Psoas muscle (tissue), 7 donors: ENCODE measurements at regions not wholly inside any gene's neighbourhood (a gene's known extent, or its start where the extent isn't known, plus 50 kb on each side); places are given as distances from the start of the nearest gene placed in this dataset.

Experiments used
- ATAC-seq, 4 donors: fragments of 200-7000 bp; cut with Tn5 transposase; one replicate each; pipeline ENCODE4 v1.9.1; 2020; ENCODE audit warnings: moderate library complexity in 3 of 4, mild to moderate bottlenecking in 2 of 4
- DNase-seq, 2 donors: peaks; one replicate each; pipeline ENCODE4 v3.0.0-alpha.2; 2020
- H3K27ac ChIP-seq: fragments of 200-600 bp; one replicate; pipeline ENCODE4 v1.8.0; 2022
- H3K27me3 ChIP-seq, 3 donors: fragments of 200-600 bp in 1 of 3; one replicate each; pipeline versions ENCODE4 v1.6.1 to v1.8.0; 2013 to 2022; ENCODE audit warnings: low read length in 2 of 3, mild to moderate bottlenecking in 2 of 3, moderate library complexity in 1 of 3; ENCODE audit not compliant: insufficient read depth in 3 of 3
- H3K36me3 ChIP-seq, 2 donors: fragments of 200-600 bp in 1 of 2; one replicate each; pipeline versions ENCODE4 v1.6.1 to v1.8.0; 2013 to 2022; ENCODE audit warnings: low read depth in 1 of 2, mild to moderate bottlenecking in 1 of 2, moderate library complexity in 1 of 2; ENCODE audit not compliant: insufficient read depth in 1 of 2
- H3K4me1 ChIP-seq: fragments of 200-600 bp; one replicate; pipeline ENCODE4 v1.8.0; 2022
- H3K4me3 ChIP-seq: fragments of 200-600 bp; one replicate; pipeline ENCODE4 v1.8.0; 2022; ENCODE audit warnings: mild to moderate bottlenecking
- H3K9me3 ChIP-seq: fragments of 200-600 bp; one replicate; pipeline ENCODE4 v1.8.0; 2022
- WGBS, 3 donors: extraction: QIAGEN DNeasy Blood & Tissue Kit; methylation state at CpG; one replicate each; pipeline versions ENCODE4 v1.1.6 to v1.1.7; 2013; 5-methylcytosine and 5-hydroxymethylcytosine counted together
- intact Hi-C, 2 donors: fragments of 100-400 bp; cut with DNase I; formaldehyde crosslinking; loops; one replicate each; pipeline versions ENCODE4 v1.11.0 to v1.14.2; 2022
- TF ChIP-seq, protein P1 (sequence below): fragments of 200-600 bp; IDR thresholded peaks from one replicate; pipeline ENCODE4 v1.8.0; 2022; ENCODE audit warnings: antibody characterized with exemption
- donor health status: healthy with polysubstance abuse.
- donor health status: DM: no; HTN: no; CAD: no; lungs with moderate emphysema.
- donor health status: Bipolar disorder and iron deficiency.
- donor health status: healthy.
- donor health status: DM: yes; HTN: yes; CAD: no.
- donor health status: DM: no; HTN: no; CAD: no.
- donor health status: DM: yes; HTN: yes; CAD: no.

DNA sequence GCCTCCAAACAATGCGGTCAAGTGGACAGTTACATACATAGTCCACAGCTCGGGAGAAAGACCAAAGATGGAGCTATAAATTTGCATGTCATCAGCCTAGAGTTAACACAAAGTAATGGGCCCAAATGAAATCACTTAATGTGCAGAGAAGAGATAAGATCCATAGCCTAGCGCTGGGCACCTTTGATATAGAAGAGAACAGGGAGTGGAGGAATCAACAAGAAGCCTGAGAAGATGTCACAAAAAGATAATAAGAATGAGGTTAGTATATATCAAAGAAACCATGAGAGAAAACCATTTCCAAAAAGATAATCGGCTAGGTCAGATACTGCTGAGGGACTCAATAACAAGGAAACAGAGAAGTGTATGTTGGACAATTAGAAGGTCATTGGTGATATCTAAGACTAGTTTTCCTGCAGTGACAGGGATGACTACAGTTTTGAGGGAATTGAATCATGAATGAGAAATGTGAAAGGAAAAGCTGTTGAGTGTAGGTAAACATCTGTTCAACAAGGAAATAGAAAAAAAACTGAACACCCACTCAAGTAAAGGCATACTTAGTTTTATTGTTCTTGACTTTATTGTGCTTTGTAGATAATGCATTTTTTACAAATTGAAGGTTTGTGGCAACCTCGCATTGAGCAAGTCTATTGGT is 68.7 kb upstream of the CDH6 start:
- TF ChIP-seq, protein P1, sequence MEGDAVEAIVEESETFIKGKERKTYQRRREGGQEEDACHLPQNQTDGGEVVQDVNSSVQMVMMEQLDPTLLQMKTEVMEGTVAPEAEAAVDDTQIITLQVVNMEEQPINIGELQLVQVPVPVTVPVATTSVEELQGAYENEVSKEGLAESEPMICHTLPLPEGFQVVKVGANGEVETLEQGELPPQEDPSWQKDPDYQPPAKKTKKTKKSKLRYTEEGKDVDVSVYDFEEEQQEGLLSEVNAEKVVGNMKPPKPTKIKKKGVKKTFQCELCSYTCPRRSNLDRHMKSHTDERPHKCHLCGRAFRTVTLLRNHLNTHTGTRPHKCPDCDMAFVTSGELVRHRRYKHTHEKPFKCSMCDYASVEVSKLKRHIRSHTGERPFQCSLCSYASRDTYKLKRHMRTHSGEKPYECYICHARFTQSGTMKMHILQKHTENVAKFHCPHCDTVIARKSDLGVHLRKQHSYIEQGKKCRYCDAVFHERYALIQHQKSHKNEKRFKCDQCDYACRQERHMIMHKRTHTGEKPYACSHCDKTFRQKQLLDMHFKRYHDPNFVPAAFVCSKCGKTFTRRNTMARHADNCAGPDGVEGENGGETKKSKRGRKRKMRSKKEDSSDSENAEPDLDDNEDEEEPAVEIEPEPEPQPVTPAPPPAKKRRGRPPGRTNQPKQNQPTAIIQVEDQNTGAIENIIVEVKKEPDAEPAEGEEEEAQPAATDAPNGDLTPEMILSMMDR, result no peak

DNA sequence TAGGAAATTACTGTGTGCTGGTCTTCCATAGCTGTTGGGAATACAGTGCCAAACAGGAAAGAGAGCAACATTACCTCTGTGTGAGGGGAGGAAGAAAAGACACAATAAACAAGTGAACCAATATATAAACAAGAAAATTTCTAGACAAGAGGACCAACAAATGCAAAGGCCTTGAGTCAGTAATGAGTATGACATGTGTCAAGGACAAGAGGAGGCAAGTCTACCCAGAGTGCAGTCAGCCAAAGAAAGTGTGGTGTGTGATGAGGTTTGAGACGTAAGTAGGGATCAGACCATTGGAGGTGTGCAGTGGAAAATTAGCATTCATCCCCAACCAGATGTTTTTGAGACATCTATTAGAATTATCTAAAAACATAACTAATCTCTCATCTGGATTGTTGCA is 69.5 kb upstream of the CDH6 start:
- no peak overlapping the region for H3K27ac ChIP-seq

More for the DNA sequence above, 68.7 kb upstream of the CDH6 start:
- Histone ChIP-seq H3K4me3 (no peak overlapping the region), H3K9me3 (no peaks in the 10 kb centered on the region), H3K27me3 (no peaks in the 10 kb centered on the region), H3K27ac (no peak overlapping the region), H3K4me1 (no peaks in the 10 kb centered on the region), H3K36me3 (no peaks in the 10 kb centered on the region)
- DNase-seq (no peak), ATAC-seq (no peak)
- intact Hi-C loops, result no loop called here
- 86 to 91% (median 88%) methylated on average over 5 of the region's 5 CpGs for WGBS, 3 donors

DNA sequence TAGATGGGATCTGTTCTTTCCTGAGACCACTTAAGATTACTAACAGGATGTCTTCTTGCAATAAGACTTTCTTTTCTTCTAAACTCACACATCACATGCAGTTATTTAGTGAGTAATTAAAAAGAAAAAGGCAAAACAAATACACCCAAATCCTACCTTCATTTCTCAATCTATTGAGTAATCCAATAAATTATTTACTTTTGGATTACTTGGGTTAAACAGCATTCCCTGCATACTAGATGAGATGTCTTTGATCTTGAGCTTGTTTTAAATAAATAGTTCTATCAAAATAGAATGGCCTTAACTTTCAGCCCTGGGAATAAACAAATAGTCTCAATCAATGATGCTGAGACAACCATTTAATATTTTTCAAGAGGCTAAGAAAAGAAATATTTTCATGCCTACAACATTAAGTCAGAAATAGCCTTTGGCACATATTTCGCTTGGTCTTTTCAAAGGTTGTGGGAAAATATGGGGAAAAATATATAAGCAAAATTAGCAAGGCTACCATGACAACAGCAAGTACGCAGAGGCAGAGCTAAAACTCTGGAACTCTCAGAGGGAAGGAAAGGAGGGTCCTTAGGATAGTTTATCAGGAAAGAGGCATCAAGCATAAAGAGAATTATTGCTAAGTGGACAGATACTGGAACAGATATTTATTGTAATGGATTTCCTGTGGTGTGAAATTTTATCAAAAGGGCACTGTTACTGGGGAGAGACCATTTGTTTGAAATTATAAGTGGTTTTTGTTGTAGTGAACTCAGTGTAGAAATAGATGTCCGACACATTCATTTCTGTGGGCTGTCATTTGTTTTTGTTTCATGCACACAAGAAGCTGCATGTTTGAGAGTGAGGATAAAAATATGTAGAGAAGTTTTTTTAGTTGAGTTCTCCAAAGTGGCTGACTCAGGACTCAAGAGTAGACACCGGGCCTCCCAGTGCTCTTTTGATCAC is 70.2 kb upstream of the CDH6 start:
- no peak overlapping the region for H3K4me3 ChIP-seq
- ATAC-seq, result no peak
- no peaks in the 10 kb centered on the region for H3K4me1 ChIP-seq
- TF ChIP-seq, protein P1, result no peak
- H3K27me3 ChIP-seq, result no peaks in the 10 kb centered on the region
- intact Hi-C loops, result no loop called here
- WGBS, 3 donors, result 72 to 73% (median 73%) methylated on average over 4 of the region's 4 CpGs
- no peaks in the 10 kb centered on the region for H3K9me3 ChIP-seq
- no peaks in the 10 kb centered on the region for H3K36me3 ChIP-seq
- DNase-seq, result no peak
- no peak overlapping the region for H3K27ac ChIP-seq

More for the DNA sequence above, 69.5 kb upstream of the CDH6 start:
- Histone ChIP-seq H3K36me3 (no peaks in the 10 kb centered on the region), H3K4me3 (no peak overlapping the region), H3K9me3 (no peaks in the 10 kb centered on the region), H3K27me3 (no peaks in the 10 kb centered on the region), H3K4me1 (no peaks in the 10 kb centered on the region)
- WGBS, 3 donors, result 81 to 88% (median 82%) methylated on average over 1 of the region's 1 CpG
- ATAC-seq, result no peak
- DNase-seq, result no peak
- TF ChIP-seq, protein P1, result no peak
- intact Hi-C loops, result no loop called here

DNA sequence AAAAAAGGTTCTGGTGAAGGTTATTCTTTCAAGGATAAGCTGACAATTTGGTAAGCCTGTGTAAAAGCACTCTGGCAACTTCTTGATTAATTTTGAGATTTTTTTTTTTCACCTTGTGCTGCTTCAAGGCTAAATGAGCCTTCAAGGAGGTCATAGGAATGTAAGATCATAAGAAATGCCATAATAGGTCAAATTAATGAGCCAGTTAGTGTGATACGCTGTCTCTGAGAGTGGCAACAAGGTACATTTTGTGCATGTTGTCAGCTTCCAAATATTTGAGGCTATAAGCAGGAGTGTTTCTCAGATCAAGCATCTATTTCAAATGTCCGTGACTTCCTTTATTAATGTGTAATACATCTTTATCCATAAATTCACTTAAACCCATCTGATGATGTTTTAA is 72.3 kb upstream of the CDH6 start:
- Histone ChIP-seq H3K36me3 (no peaks in the 10 kb centered on the region), H3K9me3 (no peaks in the 10 kb centered on the region), H3K4me3 (no peak overlapping the region), H3K4me1 (no peaks in the 10 kb centered on the region), H3K27ac (no peak overlapping the region), H3K27me3 (no peaks in the 10 kb centered on the region)
- 76 to 84% (median 80%) methylated on average over 2 of the region's 2 CpGs for WGBS, 3 donors
- ATAC-seq (no peak), DNase-seq (no peak)
- intact Hi-C loops, result no loop called here
- TF ChIP-seq, protein P1, result no peak
